C4-2B (cell line): ENCODE measurements at regions not wholly inside any gene's neighbourhood (a gene's known extent, or its start where the extent isn't known, plus 50 kb on each side); places are given as distances from the start of the nearest gene placed in this dataset.

Source experiments
- H3K27ac ChIP-seq: fragments of 450-650 bp; 2 replicates; pipeline ENCODE4 v1.5.1; 2017
- CTCF ChIP-seq: fragments of 450-650 bp; conservative IDR thresholded peaks from 2 replicates; pipeline ENCODE4 v1.5.1; 2017; ENCODE audit warnings: mild to moderate bottlenecking
- ZFX ChIP-seq: fragments of 450-650 bp; IDR thresholded peaks from 2 replicates; pipeline ENCODE4 v1.6.1; 2017

GRCh38 chr6:11386726-11387125 is 150.8 kb upstream of the TMEM170B start:
- TF ChIP-seq CTCF (no peak), ZFX (no peak)
- no peak overlapping the region for H3K27ac ChIP-seq

GRCh38 chr6:11386323-11386722 is 151.2 kb upstream of the TMEM170B start:
- TF ChIP-seq CTCF (no peak), ZFX (no peak)
- H3K27ac ChIP-seq = no peak overlapping the region

DNA sequence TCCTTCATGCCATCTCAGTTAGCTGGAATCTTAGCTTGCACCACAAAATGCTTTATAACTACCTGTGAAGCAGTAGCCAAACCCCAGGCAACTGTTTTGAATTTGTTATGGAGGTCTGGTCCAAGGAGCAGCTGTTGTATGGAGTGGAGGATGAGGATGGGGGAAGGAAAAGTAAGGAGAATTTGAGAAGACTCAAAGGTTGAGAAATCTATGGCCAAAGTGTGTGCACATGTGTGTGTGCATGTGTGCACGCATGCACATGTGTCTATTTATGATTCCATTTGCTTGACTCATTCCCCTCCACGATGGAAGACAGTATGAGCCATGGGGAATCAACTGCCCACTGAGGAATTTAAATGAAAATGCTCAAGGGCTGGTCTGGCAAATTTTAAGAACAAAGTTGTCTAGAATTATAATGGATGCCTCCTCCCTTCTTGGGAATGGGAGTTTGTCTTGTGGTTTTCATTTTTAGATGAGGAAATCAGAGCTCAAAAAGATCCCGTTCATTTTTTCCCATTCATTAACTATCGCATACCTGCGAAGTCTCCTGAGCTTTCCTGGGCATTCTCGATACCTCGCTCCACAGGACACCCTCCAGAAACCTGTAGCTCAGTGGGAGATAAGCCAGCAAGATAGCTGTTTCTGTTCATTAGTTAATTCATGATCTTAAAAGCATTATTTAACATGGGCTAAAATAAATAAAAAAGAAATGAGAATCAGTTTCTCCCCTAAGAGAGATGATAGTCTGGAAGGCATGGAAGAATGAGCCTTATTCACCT is 152.3 kb upstream of the NEDD9 start:
- no peak for TF ChIP-seq ZFX
- TF ChIP-seq CTCF = no peak
- no peak overlapping the region for H3K27ac ChIP-seq

GRCh38 chr6:11381801-11382513 is 149.5 kb upstream of the NEDD9 start:
- no peak overlapping the region for H3K27ac ChIP-seq
- no peak for TF ChIP-seq CTCF
- TF ChIP-seq ZFX = no peak

DNA sequence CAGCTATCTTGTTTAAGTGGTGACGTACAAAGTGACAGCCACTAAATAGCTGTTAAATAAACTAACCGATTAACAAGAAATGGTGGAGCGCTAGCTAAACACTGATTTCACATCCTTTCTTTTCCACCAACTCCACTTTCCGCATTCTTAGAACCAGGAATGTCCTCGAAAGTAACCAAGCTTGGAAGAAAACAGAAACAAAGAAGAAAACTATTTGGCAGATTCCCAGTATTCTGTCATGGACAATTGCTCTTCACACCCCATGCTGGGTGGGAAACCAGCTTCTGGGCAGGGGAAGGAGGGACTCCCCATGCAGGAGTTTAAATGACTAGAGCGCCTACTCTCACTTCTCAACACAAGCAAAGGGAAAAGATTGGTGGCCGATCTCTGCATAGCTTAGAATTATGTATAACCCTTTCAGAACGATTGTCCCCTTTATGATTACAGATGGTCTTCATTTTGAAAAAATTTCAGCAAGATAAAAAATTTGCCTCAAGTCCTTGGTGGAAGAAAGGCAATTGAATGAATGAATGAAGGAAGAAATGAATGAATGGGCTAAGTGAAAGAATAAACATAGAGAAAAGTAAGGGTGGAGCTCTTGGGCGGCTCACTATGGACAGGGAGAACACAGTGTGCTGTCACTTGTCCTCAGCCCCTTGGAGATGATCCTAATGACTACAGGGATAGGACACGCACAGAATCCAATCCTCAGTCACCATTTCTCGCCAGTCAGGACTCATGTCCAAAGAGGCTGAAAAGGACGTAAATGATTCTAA is 148.7 kb upstream of the NEDD9 start:
- H3K27ac ChIP-seq = no peak overlapping the region
- TF ChIP-seq ZFX (no peak), CTCF (no peak)

- H3K27ac ChIP-seq = no peak overlapping the region
- TF ChIP-seq CTCF (no peak), ZFX (no peak)
These were observed 148.1 kb upstream of the NEDD9 start for GRCh38 chr6:11380549-11380948.

DNA sequence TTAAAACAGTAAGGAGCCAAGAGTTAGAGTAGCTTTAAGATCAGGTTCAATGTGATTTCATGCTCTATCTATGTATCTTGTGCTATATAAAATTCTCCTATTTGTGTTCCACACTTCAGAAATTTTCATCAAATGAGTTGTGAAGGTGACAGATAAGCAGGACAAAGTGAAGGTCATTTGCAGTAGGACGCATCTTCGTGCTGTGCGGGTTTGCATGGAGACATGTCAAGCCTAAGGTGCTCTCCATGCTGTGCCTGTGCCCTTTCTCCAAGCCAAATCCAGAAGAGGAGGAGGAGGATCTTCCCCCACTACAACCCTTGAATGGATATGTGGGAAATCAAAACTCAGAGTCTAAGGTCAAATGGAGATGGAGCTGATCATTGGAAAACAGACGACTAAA is 147.3 kb upstream of the NEDD9 start:
- TF ChIP-seq CTCF = no peak
- TF ChIP-seq ZFX = no peak
- H3K27ac ChIP-seq = no peak overlapping the region
